SHP77 treated with DMSO at 0.1 percent for 48 hours (cell line): ENCODE measurements at regions not wholly inside any gene's neighbourhood (a gene's known extent, or its start where the extent isn't known, plus 50 kb on each side); places are given as distances from the start of the nearest gene placed in this dataset.
"Not testable (repeated sequence)": the region's sequence is repeated elsewhere in the genome, so short reads cannot be mapped to it uniquely, and the experiment has no call there.

Experiments
- DNase-seq: peaks from one replicate; lab custom pipeline; 2025; lab: John Stamatoyannopoulos, UW

DNA sequence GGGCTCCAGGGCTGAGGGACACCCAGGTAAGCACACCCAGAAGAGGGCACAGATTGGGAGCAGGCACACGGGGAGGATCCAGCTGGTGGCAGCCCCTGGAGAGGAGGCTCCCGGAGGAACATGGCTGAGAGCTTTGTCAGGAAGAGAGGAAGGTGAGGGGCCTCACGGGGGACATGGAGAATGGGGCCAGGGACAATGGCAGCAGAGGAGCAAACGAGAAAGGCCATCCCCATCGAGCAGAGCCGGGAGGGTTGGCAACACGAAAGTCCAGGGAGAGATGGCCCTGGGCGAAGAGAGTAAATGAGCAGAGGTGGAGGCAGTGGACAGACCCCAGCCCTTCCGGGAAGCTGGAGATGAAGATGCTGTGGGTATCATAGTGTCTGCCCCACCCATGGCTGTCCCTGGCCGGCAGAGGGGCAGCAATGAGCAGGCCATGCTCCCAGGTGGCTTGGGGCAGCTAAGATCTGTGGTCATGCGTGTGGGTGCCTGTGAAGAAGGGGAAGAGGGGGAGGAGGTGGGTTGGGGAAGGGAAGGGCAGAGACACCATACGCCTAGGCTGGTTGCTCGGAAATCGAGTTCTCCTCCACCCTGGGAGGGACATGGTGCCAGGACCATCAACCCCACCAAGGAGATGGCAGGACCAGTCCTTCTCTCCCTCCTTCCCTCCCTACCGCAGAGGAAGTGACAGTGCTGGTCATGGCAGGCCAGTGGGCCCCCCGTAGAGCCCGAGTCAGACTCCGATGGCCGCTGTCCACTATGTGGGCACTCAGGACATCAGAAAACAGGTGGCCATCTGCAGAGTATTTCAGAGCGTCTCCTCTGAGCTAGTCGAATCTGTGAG is 191.7 kb downstream of the NDUFA10 start:
- DNase-seq = no peak

DNA sequence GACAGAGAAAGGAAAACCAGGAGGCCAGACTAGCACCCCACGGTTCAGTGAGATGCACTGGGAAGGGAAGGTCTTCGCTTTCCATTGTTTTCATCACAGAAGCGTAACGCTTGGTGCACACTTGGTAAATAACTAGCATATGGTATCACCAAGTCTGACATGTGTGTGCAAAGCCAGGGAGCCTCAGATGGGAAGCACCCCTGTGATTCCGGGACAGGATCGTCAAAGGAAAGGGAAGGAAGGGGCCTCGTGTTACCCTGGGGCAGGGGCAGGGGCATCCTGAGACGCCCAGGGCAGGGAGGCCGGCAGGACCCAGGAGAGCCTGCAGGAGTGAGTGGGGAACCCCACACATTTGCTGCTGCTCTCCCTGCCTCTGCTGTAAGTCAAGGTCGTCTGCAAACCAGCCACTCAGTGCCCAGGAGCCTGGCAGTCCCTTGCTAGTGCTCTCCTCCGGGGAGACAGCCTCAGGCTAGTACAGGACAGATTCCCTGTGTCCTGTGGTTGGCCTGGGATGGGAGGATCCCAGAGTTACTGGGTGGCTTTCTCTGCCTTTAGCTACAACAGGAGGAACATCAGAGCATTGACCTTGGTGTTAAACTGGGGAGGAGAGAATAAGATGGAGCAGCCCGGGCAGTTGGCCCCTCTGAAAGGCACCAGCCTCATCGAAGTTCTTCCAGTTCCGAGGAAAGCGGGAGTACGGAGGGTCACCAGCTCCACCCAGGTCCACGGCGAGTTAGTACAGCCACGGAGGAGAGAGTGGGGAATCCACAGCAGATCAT is 192.5 kb downstream of the NDUFA10 start:
- no peak for DNase-seq

DNA sequence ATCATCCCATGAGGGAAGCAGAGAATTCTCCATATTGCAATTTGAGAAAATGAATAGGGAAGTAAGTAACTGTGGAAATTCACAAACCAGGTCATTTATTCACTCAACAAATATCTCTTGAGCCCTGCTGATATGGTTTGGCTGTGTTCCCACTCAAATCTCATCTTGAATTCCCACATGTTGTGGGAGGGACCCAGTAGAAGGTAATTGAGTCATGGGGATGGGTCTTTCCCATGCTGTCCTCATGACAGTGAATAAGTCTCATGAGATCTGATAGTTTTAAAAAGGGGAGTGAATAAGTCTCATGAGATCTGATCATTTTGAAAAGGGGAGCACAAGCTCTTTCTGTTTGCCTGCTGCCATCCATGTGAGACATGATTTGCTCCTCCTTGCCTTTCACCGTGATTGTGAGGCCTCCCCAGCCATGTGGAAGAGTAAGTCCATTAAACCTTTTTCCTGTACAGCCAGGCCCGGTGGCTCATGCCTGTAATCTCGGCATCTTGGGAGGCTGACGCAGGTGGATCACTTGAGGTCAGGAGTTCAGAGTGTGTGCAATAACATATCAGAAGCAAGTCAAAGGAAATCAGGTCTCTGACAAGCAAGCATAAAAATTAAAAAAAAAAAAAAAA is 193.2 kb downstream of the NDUFA10 start:
- no peak for DNase-seq

DNA sequence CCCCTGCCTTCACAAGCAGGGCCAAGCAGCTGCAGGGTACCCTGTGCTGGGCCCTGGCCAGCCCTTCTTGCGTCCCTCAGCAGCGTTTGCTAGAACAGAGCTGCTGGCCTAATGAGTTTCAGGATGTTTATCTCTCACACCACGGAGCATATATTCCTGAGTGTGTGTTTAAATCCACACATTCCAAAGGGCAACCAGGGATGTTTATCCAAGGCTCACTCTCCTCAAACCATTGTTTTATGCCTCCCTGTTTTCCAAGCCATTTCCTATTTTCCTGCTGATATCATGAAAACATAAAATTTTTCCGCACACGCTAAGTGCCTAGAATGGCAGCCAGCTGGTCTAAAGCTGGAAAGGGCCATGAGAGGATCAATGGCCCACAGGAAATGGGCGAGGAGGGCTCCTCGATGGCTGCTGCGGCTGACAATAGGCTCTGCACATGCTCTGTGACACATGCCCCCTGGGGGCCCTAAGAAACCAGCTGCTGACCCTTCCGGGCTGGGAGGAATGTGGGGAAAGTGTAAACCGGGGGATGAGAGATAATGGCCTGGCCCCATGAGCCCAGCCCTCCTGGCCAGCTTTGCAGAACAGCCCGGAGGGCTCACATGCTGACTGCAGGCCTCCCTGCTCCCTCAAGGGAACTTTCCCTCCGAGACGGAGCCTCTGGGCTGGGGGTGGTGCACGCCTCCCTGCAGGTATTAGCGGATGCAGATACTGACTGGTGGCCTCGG is 194.0 kb downstream of the NDUFA10 start:
- no peak for DNase-seq

DNA sequence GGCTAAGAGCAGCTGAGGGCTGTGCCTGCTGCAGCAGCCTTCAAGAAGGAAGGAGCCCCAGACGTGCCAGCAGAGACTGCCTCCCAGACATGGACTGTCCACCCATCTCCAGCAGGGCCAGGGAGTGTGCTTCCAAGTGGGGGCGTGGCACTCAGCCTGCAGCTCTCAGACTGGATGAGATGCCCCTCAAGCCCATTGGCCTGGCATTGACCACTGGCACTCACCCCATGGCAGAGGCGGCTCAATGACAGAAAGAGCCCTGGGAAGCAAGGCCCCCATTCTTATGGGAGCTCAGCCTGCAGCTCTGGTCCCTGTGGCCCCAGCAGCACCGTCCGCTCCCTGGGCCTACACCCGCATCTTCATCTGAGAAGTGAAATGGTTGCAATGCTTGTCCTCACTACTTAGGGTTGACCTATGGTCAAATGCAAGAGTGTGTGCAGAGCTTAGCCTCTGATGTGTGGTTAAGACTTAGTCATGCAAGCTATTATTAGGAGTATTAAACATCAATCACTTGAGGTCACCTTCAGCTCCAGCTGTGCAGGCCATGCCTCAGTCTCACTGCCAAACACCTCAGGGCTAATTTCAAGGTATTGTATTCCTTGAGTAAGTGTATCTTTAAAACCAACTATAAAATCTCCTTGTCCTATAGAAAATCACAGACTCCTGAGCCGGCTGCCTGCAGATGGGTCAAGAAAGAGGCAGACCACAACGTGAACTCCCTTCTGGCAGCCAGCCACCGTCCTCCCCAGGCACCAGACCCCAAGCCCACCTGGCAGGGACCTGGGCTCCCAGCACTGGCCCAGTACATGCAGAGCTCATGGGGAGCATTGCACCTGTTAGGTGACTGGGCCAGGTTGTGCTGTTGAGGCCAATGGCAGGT is 194.8 kb downstream of the NDUFA10 start:
- DNase-seq = no peak

DNA sequence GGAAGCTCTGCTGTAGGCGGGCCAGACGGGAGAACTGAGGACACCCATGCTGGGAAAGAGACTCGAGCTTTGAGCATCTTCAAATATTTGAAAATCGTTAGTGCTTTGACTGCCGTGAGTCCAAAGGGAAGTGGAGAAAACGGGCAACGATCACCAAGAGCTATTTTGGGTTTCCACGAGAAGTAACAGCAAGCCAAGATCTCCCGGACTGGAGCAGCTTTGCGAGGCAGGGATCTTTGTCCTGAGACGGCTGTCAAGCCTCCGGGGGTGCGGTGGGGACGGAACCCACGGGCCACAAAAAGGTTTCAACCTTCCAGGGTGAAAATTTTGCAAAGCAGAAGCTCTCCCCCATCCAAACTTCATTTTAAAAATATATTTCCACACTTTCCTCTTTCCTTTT is 195.8 kb downstream of the NDUFA10 start:
- DNase-seq = no peak

DNA sequence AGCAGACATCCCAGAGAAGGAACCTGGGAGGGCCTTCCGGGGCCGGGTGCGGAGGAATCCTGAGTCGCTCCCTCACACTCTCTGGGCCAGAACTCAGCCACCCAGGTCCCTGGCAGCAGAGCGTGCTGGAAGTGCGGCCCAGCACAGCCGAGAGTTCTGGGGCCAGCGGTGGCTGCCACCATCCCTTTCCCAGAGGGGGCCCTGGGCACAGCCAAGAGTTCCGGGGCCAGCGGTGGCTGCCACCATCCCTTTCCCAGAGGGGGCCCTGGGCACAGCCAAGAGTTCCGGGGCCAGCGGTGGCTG is 196.2 kb downstream of the NDUFA10 start:
- DNase-seq = not testable (repeated sequence)

DNA sequence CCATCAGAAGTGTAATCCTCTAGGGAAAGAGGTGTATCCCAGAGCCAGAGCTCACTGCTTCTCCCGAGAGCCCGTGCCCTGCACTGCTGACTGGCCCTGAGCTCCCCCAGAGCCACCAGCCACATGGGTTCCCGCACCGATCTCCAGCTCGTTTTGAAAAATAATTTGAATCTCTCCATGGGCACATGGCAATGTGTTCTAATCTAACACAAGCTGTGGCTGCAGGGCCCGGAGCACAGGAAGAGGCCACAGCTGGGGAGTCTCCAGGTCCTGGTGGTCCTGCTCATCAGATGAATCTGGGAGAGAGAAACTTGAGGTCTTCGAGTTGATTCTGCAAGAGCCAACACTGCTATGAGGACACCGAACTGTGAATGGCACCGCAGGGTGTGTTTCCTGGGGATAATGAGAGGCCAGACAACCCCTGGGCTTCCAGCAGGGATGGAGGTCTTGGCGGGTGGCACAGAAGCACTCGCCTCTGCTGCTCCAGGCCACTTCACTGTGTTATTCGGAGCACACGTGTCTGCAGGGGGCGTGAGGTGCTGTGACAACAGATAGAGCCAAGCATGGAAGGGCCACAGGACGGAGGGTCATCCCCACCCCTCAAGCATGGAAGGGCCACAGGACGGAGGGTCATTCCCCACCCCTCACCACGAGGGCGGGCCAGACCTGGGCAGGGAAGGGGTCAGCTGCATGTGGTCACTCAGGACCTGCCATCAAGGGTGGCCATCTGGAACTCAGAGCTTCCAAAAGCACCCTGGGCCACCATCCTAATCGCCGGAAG is 196.8 kb downstream of the NDUFA10 start:
- DNase-seq = no peak

DNA sequence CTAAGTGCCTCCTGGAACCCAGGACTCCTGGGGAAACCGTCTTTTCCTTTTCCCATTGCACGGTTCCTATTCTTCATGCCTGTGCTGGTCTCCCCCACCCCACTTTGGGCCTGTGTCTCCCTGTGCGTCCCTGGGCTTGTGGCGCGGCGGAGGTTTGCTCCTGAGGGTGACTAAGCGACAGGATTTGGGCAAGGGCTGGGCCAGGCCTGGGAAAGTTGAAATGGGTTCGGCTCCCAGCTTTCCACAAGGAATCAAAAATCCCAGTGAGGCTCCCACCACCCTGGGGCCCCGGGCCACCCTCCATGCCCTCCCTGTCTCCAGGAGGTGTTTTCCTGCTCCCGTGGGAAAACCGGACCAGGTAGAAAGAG is 197.6 kb downstream of the NDUFA10 start:
- no peak for DNase-seq

DNA sequence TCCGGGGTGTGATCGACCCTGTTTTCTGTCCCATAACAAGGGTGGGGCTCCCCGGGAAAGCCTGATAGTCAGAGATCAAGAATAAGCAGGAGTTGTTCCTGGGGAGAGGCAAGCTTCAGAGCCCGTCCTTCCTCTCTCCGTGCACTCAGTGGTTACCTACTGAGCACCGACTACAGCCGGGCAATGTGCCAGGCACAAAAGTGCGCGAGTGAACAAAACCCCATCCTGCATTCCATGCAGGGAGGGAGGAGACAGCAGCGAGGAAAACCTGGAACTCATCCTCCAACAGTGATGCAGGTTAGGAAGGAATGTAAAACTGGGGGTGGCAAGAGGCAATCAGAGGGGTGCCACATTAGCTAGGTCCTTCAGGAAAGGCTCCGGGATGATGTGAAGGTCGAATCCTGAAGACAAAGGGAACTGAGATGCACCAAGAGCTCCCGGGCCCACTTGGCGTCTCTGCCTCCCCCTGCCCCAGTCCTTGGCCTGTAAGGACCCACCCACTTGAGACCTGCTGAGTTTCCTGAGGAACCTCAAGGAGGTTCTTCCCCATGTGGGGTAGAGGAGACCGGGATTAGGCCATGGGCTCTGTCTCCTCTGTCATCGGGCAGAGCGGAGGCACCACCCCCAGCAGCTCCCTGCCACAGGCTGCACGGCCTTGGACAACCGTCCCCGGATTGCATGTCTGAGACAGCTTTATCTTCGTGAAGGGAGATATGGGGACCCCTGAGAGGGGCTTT is 198.2 kb downstream of the NDUFA10 start:
- no peak for DNase-seq

DNA sequence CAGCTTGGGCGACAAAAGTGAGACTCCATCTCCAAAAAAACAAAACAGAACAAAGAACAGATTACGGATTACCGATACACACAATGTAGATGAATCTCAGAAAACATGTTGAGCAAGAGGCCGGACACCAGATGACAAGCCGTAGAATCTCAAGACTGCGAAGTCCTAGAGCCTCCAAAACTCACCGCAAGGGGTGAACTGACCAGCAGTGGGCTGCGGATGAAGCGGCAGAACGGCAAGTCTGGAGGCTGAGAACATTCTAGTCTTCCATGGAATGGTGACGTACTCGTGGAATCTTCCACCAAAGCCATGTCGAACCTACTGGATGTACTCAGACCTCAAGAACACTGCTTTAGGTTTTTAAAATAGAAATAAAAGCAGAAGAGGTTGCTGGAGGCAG is 198.8 kb downstream of the NDUFA10 start:
- no peak for DNase-seq

DNA sequence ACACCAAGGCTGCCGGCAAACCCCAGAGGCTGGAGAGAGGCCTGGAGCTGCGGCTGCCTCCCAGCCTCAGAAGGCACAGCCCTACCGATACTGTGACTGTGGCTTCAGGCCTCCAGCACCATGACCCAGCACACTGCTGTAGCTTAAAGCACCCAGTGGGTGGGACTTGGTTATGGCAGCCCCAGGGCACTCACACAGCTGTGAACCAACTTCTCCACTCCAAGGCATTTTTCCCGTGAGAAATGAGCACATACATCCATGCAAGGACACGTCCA is 199.5 kb downstream of the NDUFA10 start:
- DNase-seq = no peak

DNA sequence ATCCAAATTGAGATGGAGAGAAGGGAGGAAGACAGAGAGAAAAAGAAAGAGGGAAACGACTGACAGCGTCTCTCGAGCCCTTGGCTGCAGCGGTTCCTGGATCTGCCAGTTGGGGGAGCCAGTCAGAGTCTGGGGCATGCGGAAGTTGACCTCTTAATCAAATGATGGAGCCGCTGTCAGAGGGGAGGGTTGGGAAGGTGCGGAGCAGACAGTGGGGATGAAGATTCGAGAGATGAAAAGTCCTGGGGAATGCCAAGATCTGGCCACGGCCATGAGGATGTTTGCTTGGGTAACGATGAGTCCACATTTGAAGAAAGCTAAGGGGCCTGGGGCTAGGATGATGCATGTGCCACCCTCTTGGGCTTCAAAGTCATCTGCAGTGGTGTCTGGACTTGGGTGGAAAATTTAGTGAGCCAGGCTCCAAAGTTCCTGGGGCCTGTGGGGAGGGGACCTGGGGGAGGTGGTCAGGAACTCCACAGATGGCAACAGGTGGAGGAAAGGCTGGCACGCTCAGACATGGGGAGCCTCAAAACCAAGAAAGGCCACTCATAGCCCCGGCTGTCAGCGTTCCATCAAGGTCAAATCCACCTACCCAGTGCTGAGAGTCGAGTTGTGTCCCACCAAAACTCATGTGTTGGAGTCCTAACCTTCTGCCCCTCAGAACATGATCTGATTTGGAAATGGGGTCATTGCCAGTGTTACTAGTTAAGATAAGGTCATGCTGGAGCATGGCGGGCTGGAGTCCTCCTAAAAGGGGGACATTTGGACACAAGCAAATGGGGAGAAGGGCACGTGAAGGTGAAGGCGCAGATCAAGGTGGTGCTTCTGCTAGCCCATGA is 200.1 kb downstream of the NDUFA10 start:
- no peak for DNase-seq

DNA sequence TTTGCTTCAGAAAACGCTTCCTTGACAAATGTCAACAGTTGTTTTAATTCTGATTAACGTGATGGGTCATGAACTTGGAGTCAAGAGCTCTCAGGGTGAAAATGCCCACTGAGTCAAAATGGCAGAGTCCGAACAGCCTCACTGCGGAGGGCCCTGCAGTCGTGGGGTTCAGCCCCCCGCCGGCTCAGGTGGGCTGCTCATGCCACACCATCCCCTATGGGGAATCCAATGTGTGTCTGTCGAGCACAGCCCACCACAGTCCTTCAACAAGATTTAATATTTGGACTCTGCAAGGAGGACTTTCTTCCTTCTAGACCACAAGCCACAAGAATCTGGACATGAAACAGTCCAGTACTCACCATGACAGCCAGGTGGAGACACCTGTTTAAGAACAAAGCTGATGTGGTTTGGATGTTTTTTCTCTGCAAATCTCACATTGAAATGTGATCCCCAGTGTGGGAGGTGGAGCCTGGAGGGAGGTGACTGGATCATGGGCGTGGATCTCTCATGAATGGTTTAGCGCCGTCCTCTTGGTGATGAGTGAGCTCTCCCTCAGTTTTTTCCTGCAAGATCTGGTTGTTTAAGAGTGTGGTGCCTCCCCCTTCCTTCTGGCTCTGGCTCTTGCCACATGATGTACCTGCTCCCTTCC is 201.0 kb downstream of the NDUFA10 start:
- DNase-seq = no peak

DNA sequence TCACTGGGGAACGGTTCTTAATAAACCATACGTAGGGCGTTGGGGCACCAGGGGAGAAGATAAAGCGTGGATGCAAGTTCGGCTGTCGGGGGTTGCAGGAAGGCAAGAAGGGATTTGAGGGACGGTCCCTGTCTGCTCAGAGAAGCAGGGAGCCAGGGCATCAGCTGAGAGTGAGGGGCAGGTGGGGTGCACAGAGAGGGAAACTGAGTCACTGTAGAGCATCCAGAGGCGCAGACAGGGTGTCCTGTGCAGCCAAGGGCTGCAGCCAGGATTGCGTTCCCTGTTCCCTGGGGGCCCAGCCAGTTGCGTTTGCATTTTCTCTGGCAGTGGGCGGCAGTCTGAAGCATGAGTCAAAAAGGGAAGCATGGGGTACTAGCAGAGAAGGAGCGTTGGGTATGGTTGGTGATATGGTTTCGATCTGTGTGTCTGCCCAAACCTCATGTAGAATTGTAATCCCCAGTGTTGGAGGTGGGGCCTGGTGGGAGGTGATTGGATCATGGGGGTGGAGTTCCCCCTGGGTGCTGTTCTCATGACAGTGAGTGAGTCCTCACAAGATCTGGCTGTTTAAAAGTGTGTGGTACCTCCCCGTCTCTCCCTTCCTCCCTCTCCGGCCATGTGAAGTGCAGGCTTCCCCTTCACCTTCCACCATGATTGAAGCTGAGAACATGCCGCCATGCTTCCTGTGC is 202.9 kb downstream of the NDUFA10 start:
- DNase-seq = no peak

DNA sequence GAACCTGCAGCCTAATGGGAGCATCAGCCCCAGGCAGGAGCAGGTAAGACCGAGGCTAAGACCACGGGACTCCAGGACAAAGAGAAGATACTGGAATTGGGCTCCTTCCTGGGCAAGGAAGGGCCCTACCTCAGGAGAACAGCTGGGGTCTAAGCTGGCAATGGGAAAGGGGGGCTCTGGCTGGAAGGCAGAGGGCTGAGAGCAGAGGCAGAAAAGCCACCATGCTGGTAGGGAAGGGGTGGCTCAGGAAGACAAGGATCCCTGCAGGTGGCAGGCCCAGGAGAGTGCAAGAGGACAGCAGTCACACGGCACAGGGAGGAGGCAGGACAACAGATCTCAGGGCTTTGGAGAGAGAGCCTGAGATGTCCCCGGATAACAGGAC is 203.5 kb downstream of the NDUFA10 start:
- no peak for DNase-seq

DNA sequence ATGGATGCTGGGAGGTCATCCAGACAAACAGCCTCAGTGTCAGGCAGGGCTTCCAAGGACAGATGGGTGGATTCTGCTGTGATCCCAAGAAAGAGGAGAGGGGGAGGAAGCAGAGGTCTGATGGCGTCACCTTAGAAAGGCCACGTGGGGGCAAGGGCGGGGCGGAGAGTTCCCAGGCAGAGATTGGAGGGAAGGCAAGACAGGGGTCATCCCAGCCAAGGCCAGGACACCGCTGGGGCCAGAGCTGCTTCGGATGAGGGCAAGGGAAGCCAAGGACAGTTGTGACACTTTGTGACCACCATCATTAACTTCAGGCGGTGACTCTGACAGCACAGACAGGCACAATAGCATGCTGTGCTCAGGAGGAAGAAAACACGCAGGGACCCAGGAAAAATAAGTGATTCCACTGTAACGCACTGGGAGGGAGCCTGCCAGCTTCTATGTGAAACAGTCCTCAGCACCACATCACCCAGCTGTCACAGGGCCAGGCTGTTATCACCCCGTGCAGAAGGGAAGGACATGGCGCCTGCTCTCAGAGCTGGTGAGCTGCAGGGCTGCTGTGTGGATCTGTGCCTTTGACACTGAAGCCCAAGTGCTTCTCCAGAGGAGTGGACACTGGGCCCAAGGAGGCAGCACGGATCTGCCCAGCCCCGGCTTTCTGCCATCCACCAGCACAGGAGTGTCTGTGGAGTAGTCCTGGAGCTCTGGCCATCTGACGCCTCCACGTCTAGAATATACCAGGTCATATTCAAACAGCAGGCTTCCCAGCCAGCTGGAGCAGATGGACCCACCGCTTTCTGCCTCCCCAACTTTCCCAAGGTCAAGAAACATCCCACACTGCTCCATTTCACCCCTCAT is 204.1 kb downstream of the NDUFA10 start:
- no peak for DNase-seq
